ENCODE measurements at regions not wholly inside any gene's neighbourhood (a gene's known extent, or its start where the extent isn't known, plus 50 kb on each side); places are given as distances from the start of the nearest gene placed in this dataset.

DNA sequence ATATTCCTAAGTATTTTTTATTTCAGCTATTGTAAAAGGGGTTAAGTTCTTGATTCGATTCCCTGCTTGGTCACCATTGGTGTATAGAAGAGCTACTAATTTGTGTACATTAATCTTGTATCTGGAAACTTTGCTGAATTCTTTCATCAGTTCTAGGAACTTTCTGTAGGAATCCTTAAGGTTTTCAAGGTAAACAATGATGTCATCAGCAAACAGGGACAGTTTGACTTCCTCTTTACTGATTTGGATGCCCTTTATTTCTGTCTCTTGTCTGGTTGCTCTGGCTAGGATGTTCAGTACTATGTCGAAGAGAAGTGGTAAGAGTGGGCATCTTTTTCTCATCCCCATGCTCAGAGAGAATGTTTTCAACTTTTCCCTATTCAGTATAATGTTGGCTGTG lies 252.7 kb downstream of the NR4A2 start:
- Histone ChIP-seq H2AFZ (ENCODE audit: insufficient read depth, low read depth, low read length, poor library complexity, severe bottlenecking) (no peak overlapping the region), H3K36me3 (replicated peaks in 1 of 2; ENCODE audit: control extremely low read depth in 1 of 2, control insufficient read depth in 1 of 2, extremely low read depth in 1 of 2, insufficient read depth in 2 of 2, low read length in 1 of 2) (no peaks in the 10 kb centered on the region), H3K27me3 (replicated peaks in 1 of 4; ENCODE audit: control extremely low read depth in 1 of 4, control insufficient read depth in 3 of 4, insufficient read depth in 4 of 4, low read length in 3 of 4) (no peaks in the 10 kb centered on the region), H3K4me1 (ENCODE audit: control insufficient read depth in 2 of 2, insufficient read depth in 2 of 2, low read length in 2 of 2) (no peaks in the 10 kb centered on the region), H4K20me1 (ENCODE audit: control insufficient read depth, insufficient read depth, low read length, poor library complexity, severe bottlenecking) (no peaks in the 10 kb centered on the region), H3K4me3 (ENCODE audit: control extremely low read depth in 1 of 5, extremely low read depth in 1 of 5, insufficient read depth in 1 of 5, low read depth in 2 of 5, low read length in 4 of 5) (no peak overlapping the region), H3K9ac (ENCODE audit: low read length) (no peak overlapping the region), H3K27ac (ENCODE audit: low read length in 2 of 2) (no peak overlapping the region), H3K9me3 (ENCODE audit: control extremely low read depth in 1 of 3, control insufficient read depth in 2 of 3, insufficient read depth in 1 of 3, low read length in 2 of 3) (peaks cover 0 to 8% (median 0%) of the 10 kb centered on the region in 3 donors), H3K79me2 (ENCODE audit: control insufficient read depth, insufficient read depth, low read length) (no peaks in the 10 kb centered on the region), H3K4me2 (replicated peaks; ENCODE audit: low read depth, low read length, poor library complexity, severe bottlenecking) (no peak overlapping the region)
- Mint-ChIP-seq H3K9me3 (ENCODE audit: insufficient read depth) (peaks cover 3% of the 10 kb centered on the region), H3K4me3 (no peak overlapping the region), H3K4me1 (no peaks in the 10 kb centered on the region), H3K27me3 (no peaks in the 10 kb centered on the region), H3K27ac (no peak overlapping the region)
- DNase-seq (no peak), ATAC-seq (ENCODE audit: low read depth) (no peak)
- ChIA-PET POLR2A (no interaction called here), CTCF (no interaction called here)
- intact Hi-C loops (cut with micrococcal nuclease) = no loop called here
- no peak for TF ChIP-seq EZH2 (IDR thresholded peaks at IDR 0.05; ENCODE audit: borderline replicate concordance, insufficient read depth, low read depth, low read length, poor library complexity, severe bottlenecking)
- TF ChIP-seq, protein P1, sequence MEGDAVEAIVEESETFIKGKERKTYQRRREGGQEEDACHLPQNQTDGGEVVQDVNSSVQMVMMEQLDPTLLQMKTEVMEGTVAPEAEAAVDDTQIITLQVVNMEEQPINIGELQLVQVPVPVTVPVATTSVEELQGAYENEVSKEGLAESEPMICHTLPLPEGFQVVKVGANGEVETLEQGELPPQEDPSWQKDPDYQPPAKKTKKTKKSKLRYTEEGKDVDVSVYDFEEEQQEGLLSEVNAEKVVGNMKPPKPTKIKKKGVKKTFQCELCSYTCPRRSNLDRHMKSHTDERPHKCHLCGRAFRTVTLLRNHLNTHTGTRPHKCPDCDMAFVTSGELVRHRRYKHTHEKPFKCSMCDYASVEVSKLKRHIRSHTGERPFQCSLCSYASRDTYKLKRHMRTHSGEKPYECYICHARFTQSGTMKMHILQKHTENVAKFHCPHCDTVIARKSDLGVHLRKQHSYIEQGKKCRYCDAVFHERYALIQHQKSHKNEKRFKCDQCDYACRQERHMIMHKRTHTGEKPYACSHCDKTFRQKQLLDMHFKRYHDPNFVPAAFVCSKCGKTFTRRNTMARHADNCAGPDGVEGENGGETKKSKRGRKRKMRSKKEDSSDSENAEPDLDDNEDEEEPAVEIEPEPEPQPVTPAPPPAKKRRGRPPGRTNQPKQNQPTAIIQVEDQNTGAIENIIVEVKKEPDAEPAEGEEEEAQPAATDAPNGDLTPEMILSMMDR (IDR thresholded peaks at IDR 0.05) = no peak
- WGBS (ENCODE audit: insufficient coverage) = 100% methylated on average over 1 of the region's 2 CpGs

DNA sequence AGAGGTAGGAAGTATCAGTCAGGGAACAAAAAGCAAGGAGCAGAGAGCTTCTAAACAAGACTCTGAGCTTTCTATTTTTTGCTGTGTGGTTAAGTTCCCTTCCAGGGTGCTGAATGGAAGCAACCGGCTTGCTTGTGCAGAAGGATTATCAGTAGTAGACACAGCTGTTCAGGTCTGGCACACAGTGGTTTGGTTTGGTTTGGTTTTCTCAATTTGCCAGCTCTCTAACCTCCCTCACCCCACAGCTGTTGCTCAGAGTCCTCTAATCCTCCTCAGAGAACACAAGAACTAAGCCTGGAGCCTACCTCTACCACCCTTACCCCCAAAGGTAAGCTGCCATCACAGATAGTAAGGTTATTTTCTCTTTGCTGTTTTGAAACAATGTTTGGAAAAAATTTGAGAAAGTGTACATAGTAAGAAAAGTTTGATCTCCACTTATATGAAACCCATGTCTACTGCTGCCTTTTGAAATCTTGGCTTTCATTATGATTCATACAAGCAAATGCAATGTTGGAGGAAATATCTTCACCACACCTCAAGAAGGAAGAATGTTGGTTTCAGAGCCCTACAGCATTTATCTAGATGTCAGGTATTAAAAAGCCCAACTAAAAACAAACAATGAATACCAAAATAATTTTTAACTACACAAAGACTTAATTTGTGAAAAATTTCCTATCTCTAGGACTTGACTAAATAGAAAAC lies 255.3 kb downstream of the NR4A2 start:
- Histone ChIP-seq H3K4me3 (ENCODE audit: control extremely low read depth in 1 of 5, extremely low read depth in 1 of 5, insufficient read depth in 1 of 5, low read depth in 2 of 5, low read length in 4 of 5) (no peak overlapping the region), H3K9ac (ENCODE audit: low read length) (no peak overlapping the region), H3K36me3 (replicated peaks in 1 of 2; ENCODE audit: control extremely low read depth in 1 of 2, control insufficient read depth in 1 of 2, extremely low read depth in 1 of 2, insufficient read depth in 2 of 2, low read length in 1 of 2) (no peaks in the 10 kb centered on the region), H3K4me2 (replicated peaks; ENCODE audit: low read depth, low read length, poor library complexity, severe bottlenecking) (no peak overlapping the region), H4K20me1 (ENCODE audit: control insufficient read depth, insufficient read depth, low read length, poor library complexity, severe bottlenecking) (no peaks in the 10 kb centered on the region), H3K4me1 (ENCODE audit: control insufficient read depth in 2 of 2, insufficient read depth in 2 of 2, low read length in 2 of 2) (no peaks in the 10 kb centered on the region), H3K9me3 (ENCODE audit: control extremely low read depth in 1 of 3, control insufficient read depth in 2 of 3, insufficient read depth in 1 of 3, low read length in 2 of 3) (no peaks in the 10 kb centered on the region), H2AFZ (ENCODE audit: insufficient read depth, low read depth, low read length, poor library complexity, severe bottlenecking) (no peak overlapping the region), H3K27me3 (replicated peaks in 1 of 4; ENCODE audit: control extremely low read depth in 1 of 4, control insufficient read depth in 3 of 4, insufficient read depth in 4 of 4, low read length in 3 of 4) (no peaks in the 10 kb centered on the region), H3K27ac (ENCODE audit: low read length in 2 of 2) (no peak overlapping the region), H3K79me2 (ENCODE audit: control insufficient read depth, insufficient read depth, low read length) (no peaks in the 10 kb centered on the region)
- ChIA-PET POLR2A (no interaction called here), CTCF (no interaction called here)
- Mint-ChIP-seq H3K4me1 (no peaks in the 10 kb centered on the region), H3K9me3 (ENCODE audit: insufficient read depth) (peaks cover 3% of the 10 kb centered on the region), H3K4me3 (no peak overlapping the region), H3K27ac (no peak overlapping the region), H3K27me3 (no peaks in the 10 kb centered on the region)
- TF ChIP-seq EZH2 (IDR thresholded peaks at IDR 0.05; ENCODE audit: borderline replicate concordance, insufficient read depth, low read depth, low read length, poor library complexity, severe bottlenecking) = no peak
- TF ChIP-seq, protein P1 (IDR thresholded peaks at IDR 0.05) = no peak
- no CpG with 5 or more reads among the region's 1 CpG for WGBS (ENCODE audit: insufficient coverage)
- intact Hi-C loops (cut with micrococcal nuclease) = no loop called here
- DNase-seq (no peak), ATAC-seq (ENCODE audit: low read depth) (no peak)

Measured in B cell (primary cell).